ENCODE measurements at regions not wholly inside any gene's neighbourhood (a gene's known extent, or its start where the extent isn't known, plus 50 kb on each side); places are given as distances from the start of the nearest gene placed in this dataset.

DNA sequence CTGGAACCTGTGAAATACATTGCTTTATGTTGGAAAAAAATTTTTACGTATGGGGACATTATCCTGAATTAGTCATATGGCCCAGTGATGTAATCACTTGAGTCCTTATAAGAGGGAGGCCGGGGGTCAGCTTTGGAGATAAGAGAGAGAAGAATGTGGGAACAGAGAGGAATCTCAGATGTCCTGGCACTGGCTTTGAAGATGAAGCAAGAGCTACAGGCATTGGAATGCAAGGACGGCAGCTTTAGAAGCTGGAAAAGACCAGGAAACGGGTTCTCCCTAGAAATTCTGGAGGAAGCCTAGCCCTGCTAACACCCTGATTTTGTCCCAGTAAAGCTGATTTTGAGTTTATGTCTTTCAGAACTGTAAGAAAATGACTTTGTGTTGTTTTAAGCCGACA is 1129.9 kb upstream of the GYPC start:
- DNase-seq: no peak

DNA sequence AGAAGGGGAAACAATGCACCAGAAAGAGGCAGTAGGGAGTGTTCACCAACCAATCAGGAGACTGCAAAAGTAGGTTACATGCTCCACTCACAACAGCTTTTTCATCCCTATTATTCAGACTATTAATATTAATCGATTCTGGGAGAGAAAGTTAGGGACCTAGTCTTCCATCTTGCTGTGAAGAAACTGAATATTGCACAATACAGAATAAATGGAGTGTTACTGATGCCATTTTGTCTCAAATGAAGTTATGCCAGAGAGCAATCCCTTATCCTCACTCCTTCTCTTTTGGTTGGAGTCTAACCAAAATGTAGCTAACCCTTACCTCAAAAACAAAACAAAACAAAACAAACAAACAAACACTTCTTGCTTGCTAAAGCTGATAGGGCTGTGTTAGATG is 1120.9 kb upstream of the GYPC start:
- no peak for DNase-seq

DNA sequence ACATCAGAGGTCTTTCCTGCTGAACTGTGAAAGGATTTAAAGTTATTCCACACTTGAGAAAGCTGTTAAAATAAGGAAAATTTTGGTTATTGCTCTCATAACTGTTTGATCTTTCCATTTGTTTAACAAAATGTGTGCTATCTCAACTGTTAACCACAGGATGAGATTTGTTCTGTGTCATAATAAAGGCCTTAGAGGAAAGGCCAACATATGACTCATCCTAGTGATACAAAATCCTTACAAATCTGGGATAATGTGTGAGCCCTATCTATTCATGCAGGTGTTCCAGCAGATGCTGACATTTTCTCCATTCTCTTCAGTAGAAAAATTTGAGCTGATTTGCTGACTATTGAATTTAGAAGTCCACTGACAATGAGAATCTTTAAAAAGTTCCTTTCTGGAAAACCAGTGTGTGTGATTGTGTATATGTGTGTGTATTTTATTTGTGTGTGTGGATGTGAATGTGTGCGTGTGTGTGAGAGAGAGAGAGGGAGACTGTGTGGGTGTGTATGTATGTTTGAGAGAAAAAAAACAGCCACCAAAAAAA is 1111.9 kb upstream of the GYPC start:
- no peak for DNase-seq

DNA sequence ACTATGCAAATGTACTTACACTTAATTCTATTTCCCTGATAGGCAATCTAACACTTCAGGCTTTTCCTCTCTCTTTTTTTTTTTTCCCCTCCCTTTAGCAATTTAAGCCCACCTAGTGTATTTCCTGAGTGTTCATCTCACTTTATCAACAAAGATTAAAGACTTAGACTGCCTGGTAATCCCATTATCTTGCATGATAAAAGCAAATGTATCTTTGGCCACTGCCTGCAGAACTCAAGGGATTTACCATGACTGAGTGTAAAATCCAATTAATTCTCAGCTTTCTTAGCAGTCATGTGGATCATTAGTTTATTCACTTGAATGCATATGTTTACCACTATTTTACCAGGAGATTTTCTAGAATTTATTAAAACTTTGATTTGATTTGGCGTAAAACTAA is 1102.2 kb upstream of the GYPC start:
- no peak for DNase-seq

DNA sequence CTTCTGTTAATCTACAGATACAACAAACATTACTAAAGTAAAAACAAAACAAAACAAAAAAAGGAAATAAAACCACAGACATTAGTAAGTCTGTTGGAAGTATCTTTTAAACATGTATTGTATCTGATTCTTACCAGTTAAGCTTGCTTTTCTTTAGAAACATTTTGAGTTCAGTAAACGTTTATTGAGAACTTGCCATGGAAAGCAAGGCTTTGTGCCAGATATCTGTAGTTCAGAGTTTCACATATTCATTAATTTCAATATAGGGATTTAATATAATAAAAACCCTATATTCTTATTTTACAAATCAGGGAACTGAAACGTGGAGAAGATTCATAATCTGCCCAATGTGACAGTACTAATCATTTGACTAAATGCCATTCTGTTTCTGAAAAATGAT is 1101.0 kb upstream of the GYPC start:
- no peak for DNase-seq

DNA sequence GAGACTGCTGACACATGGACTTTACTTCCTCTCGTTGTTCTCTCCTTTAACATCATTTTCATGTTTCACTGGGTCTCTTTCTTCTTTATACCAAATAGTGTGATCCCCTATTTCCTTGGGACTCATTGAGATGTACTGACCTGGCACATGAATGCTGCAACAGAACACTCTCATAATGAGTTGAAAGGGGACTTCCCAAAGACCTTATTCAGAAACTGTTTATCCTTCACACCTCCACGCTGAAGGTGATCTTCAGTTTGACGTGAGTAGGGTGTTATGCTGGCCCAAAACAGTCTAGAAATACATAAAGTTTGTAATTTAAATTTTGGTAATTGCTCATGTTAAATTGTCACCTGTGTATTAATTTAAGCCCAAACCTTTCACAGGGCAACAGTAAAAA is 1096.8 kb upstream of the GYPC start:
- no peak for DNase-seq

DNA sequence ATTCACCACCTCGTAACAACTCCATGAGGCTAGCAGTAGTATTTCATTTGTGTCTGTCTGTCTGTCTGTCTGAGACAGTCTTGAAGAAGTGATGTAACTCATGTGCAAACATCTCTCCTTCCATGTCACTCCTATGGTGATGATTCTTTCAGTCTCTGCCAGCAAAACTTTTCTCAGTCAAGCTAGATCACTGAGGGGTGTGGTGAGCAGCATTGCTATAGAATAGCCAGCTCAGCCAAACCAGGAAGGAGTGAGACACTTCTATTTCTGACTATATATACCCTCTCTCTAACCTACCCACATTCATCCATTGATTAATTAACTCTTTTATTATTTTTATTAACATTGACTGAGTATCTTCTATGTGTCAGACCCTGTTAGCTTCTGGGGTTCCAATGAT is 1095.1 kb upstream of the GYPC start:
- DNase-seq: no peak

DNA sequence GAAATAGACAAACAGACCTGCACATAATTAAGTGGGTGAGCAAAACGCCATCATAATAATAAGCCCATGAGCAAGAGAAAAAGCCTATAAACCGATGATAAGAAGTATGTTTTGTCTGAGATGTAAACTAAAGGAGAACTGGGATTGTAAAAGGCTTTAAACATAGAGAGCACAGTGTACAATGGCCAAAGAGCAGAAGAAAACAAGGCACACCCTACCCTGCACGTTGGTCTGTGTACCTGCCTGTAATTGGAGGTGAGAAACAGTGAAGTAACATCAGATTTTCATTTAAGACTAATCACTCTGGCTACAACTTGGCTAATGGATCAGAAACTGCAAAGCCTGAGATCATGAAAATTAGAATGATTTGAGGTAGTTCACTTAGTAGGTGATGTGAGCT is 1094.7 kb upstream of the GYPC start:
- DNase-seq: no peak

DNA sequence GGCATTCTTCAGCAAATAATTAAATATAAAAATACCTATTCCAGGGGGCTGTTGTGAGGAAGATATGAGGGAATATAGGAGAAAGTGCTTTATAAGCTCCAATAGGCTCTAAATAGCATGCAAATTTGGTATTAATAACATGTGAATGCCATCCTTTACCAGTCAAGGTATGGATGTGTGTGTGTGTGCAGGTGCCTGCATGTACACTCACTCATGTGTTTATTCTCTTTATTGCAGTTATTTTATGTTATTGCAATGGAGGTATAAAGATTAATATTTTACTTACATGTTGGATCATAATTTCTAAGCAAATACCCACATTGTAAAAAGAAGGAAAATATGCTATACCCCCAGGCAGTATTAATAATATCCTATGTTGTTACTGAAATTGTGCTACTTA is 1093.0 kb upstream of the GYPC start:
- DNase-seq: no peak

DNA sequence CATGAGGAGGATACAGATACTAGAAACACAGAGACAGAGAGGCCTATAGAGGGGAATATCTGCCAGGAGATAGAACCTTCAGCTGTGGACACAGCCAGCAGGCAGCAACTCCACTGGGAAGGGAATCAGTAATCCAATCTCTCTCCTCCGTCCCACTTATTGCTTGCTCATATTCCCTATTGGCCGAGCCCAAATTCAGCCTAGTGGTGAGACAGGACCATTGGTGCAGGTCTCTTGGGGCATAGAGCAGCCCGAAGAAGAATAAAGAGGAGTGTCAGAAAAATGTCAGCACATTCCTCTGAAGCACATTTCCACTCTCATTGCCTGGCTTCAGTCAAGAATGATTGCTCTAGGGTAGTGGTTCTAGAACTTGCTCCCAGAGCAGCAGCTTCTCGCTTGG is 1091.5 kb upstream of the GYPC start:
- DNase-seq: no peak

DNA sequence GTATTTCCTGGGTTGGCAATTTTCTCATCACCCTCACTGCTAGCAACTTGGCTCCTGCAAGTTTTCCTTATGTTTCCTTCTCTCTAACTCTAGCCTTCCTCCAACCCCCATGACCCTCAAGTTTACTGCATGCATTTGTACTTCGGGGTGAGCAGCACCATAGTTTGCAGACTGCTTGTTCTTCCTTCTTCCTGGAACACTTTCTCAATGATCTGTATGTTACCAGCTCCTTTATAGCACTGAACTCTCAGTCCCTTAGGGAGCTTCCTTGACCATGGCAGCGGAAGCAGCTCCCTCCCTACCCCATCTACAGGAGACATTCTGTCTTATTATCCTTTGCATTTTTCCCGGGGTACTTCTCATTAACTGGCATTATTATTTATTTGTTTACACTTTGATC is 1089.5 kb upstream of the GYPC start:
- no peak for DNase-seq

DNA sequence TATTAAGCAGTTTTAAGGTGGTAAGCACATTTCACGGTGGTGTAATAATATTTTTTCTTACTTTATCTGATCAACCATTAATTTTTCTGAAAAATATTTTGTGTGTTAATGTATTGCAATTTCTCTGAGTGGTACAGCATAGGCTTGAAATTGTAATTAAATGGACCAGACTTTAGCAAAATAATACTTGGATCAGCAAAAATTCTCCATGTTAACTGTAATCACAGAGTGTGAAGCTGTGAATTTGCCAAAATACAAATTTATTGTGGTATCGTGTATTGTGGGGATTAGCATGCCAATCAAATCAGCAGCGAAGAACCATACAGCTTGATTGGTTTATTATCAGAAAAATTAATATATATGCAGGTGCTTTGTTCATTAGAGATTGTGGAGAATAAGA is 1088.9 kb upstream of the GYPC start:
- DNase-seq: no peak

DNA sequence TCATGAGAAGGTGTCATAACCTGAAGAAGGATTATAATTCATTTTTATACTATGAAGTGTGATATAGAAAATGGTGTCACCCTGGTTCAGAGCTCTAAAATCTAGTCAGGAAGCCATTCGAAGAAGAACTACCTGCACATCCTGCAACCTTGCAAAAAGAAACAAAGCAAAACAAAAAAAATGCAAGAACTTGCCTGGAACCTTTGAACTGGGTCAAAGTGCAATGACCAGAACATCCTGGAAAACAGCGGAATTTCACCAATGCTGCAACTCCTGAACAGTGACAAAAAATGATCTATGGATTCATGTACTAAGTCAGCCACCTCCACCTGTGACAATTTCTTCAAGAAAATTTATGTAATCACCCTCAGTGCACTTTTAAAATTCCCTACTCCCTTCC is 1083.3 kb upstream of the GYPC start:
- no peak for DNase-seq

DNA sequence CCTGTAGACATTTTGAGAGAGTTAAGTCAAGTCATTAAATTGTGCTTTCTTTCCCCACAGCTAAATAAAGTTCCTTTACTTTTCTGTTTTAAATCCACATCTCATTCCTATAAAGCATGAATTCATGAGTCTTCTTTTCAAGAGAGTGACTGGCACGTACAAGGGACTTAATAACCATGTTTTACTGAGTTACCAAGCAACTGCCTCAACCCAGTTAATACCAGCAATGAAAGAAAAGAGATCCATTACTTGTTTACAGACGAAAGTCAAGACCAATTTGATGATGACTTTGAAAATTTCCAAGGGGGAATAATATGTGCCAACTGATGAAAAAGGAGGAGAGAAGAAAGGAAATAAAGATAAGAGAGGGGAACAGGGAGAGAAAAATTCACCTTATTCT is 1082.5 kb upstream of the GYPC start:
- DNase-seq: no peak

DNA sequence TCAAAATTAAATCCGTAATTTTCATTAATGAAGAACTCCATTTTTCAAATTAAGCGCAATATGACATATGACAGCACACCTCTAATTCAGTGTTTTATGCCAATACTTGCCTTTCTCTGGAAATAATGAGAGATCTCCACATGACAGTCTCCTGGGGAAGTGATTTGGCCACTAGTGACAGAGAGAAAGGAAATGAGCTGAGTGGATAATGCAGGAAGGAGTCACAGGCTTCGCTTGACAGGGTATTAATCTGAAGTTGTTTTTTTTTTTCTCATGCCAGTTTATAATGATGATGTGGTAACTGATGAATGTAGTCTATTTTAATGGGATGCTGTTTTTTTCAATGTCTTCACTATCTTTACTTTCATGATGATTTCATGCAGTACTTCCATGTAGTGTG is 1079.4 kb upstream of the GYPC start:
- no peak for DNase-seq

DNA sequence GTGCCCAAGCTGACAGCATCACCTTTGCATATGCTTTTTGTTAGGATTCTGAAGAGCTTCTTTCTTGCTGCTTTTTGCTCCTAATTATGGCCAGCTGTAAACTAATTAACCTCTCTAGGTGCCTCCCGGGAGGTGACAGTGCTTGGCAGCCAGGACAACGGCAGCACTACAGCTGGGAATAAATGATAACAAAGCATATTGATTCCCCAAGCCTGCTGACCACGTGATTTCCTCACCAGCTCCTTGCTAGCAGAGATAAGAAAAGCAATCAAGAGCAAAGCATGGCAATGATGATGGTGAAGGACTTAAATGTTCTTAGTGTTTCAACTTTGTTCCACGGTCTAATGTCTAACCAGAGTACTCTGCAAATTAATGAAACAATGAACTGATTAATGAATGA is 1074.4 kb upstream of the GYPC start:
- DNase-seq: no peak

DNA sequence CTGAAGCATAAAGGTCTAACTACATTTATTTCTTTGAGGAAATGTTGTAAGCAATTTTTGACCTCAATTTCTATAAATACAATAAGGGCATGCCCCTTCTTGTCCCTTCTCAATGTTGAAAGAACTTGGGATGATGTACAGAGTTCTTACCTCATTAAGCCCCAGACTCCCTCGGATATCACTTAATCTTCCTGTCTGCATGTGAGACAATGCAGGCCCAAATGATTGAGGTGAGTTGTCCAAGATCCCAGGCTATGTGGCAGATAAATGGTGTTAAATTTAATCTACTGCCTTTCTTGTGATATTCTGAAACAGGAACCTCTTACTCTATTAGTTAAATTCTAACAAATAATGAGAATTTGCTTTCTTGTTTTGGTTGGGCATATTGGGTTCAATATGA is 1073.4 kb upstream of the GYPC start:
- no peak for DNase-seq

DNA sequence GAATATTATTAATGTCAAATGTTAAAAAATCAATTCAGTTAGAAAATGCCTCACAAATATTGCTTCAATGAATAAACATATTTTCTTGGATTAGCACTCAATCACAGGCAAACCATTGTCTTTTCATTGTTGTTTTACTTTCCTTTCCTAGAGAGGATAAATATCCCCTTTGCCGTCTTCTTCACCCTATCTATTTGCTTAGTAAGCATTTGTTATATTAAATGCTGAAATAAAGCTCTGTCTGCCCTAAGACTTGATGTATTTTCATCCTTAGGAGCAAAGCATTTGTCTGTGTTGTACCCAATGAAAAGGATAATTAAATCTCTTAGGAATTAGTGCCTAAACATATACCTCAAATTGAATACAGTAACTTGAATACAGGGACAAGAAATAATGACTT is 1071.2 kb upstream of the GYPC start:
- DNase-seq: no peak

DNA sequence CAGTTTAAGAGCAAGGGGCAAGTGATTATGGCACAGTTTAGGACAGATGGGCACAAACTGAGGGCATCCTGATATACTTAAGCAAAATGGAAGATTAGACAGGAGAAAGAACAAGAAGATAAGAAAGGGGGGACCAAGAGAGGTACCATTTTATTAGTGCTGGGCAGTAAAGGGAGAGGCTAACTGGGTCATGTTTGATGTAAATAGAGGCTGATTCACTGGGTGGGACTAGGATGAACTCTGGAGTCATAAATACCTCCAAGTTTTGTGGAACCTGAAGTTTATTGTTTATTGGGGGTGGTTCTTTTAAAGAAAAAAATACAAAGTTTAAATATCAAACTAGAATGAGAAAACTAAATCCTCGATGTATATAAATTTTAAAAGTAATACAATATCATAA is 1067.2 kb upstream of the GYPC start:
- no peak for DNase-seq

DNA sequence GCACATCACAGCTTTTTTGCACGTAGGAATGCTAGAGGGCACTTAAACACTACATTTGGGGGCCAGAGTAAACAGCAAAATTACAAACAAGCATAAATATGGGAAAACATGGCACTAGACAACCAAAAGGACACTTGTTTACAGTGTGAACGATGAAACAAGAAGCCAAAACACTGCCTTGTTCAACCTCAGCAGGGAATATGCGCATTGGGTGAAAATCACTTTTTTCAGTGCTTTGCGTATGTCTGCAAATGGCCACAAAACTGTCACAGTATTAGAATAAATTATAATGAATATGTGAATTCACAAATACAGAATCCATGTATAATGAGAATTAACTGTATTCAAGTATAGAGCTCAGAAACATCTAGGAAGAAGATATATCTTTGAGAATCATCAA is 1064.0 kb upstream of the GYPC start:
- no peak for DNase-seq

DNA sequence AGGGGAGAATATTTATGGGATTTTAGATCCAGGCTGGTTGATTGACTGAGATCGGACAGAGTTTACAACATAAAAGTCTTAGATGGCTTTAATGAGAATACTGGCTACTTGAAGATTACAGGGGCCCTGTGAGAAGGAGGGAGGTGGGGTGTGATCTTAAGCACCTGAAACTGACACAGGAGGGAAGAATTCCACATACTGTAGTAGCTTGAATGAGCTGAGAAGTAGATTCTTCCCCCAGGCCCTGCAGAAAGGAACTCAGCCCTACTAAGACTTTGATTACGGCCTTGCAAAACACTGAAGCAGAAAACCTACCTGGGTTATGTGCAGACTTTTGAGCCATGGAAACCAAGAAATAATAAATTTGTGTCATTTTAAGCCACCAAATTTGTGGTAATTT is 1062.9 kb upstream of the GYPC start:
- no peak for DNase-seq

DNA sequence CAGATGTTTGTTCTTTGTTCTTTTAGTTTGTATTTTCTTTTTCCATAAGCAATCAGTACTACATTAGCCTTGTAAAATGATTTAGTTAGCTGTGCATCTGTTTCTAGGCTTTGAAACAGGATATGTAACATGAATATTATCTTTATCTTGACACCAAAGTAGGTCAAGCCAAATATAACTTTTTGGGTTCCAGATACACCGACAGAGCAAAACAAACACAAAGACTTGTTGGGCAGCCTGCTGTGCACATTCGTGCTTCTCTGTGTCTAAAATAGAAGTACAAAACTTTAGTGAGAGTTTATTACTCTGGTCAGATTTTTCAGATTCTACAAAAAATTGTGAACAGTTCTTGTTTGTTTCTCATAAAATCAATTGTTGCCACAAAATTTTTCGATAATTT is 1059.3 kb upstream of the GYPC start:
- DNase-seq: no peak

DNA sequence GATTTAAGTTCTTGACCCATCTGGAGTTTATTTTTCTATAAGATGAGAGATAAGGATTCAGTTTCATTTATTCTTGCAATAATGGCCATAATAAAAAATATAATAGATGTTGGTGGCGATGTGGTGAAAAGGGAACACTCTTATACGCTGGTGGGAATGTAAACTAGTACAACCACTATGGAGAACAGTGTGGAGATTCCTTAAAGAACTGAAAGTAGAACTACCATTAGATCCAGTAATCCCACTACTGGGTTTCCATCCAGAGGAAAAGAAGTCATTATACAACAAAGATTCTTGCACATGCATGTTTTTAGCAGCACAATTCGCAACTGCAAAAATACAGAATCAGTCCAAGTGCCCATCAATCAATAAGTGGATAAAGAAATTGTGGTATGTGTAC is 1040.5 kb upstream of the GYPC start:
- DNase-seq: no peak

DNA sequence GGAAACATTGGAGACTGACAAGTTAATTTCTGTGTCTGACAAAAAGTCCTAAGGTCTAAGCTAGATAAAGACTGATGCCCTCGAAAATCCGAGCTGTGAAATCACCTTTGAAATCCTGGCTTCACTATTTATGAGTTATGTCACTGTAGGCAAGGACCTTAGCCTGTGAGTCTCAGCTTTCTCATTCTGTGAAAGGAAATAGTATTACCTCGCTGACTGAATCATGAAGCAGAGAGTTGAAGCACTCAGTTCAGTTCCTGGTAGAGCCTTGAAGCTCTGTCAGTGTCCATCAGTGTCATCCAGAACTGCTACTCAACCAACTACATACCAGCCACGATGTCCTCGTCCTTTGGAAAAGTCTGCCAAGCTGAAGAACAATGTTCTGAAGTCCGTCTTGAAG is 1025.6 kb upstream of the GYPC start:
- no peak for DNase-seq

DNA sequence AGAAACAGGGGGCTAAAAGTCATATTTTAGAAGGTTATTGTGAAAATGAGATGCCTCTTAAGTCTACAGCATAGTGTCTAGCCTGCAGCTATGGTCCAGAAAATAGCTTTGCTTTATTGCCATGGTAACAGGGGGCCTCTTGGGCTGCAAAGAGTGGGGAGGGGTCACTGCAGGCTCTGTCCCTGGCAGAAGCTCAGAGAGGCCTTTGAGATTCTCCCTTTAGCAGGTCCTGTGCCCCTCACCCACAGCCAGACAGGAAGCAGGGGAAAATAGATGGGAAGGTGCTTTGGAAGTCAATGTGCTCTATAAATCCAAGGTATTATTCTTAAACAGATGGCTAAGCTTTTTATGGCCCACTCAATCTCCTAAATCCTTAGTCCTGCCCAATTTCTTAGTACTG is 1021.3 kb upstream of the GYPC start:
- no peak for DNase-seq

DNA sequence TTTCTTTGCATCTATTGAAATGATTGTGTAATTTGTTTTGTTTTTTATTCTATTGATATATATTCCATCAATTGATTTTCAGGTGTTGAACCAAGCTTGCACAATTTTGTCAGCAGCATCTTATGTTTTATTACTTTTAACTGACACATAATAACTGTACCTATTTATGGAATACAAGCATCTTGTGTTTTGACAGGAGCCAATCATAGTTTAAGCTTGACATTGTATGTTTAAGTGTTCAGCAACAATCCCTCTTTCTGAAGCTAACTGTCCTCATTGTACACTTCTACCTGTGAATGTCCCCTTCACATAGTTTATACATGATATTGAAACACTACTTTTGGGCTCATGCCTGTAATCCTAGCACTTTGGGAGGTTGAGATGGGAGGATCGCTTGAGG is 1017.6 kb upstream of the GYPC start:
- no peak for DNase-seq

Measured in CD4-positive, alpha-beta T cell treated with Interleukin-4 for 1 hour (primary cell).